GM19099 (cell line): ENCODE measurements at regions not wholly inside any gene's neighbourhood (a gene's known extent, or its start where the extent isn't known, plus 50 kb on each side); places are given as distances from the start of the nearest gene placed in this dataset.

Source experiments
- POLR2A ChIP-seq: IDR thresholded peaks from 3 replicates; pipeline ENCODE4 v1.6.1; 2011; ENCODE audit warnings: low read depth; ENCODE audit not compliant: insufficient read length; ENCODE audit errors: extremely low read depth

DNA sequence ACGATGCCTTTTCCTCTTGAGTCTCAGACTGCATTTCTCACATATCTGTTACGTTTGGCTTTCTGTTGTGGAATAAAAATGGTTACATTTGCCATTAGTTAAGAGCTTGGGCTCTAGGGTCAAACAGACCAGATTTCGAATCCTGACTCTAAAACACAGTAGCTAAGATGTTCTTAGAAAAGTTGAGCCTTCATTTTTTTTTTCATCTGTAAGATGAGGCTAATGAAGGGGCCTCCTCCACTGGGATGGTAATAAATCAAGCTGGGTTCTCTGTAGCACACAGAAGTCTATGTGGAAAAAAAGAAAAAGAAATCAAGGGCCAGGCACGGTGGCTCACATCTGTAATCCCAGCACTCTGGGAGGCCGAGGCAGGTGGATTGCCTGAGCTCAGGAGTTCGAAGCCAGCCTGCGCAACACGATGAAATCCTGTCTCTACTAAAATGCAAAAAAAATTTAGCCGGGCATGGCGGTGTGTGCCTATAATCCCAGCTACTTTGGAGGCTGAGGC, 49.9 kb upstream of the CAPRIN1 start:
- TF ChIP-seq POLR2A: no peak

DNA sequence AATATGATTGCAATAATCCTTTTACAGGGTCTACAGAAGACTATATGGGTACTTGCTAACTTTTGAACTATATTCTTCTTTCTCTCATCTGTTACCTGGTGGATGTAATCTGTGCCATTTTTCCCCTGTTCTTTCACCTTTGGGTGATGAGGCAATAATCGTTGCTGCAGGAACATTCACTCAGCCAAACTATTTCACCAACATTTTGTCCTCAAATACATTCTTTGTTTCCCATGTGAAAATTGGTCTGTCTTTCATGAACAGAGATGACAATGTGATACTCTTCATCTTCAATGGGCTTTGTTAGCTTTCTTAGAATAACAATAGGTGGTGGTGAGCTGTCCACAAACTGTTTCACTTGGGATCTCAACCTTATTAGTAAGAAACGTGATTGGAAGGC, 52.1 kb upstream of the CAPRIN1 start:
- TF ChIP-seq POLR2A: no peak

DNA sequence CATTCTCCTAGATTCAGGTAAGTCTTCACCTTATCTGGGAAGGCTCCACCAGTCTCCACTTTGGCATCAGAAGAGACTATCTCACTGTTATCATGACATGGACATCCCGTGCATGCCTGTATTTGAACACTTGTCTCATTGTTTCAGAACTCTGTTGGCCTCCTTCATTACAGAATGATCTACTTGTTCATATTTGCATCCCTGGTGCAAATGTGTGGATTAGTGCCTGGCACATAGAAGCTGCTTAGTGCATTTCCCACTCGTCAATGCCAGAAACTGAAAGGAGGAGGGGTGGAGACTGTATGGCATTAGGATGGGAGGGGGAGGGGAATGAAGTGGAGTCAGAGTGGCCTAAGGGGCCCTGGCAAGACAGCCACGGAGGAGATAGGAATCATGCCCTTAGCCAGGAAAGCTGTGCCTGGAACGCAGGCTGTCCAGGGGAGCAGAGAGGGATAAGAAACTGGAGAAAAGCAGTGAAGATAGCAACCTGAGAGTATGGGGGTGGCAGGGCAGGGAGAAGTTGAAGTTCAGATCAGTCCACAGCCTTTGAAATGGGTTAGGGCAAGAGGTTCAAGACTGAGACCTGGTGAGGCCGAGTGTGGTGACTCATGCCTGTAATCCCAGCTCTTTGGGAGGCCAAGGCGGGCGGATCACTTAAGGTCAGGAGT, 53.8 kb upstream of the CAPRIN1 start:
- no peak for TF ChIP-seq POLR2A

DNA sequence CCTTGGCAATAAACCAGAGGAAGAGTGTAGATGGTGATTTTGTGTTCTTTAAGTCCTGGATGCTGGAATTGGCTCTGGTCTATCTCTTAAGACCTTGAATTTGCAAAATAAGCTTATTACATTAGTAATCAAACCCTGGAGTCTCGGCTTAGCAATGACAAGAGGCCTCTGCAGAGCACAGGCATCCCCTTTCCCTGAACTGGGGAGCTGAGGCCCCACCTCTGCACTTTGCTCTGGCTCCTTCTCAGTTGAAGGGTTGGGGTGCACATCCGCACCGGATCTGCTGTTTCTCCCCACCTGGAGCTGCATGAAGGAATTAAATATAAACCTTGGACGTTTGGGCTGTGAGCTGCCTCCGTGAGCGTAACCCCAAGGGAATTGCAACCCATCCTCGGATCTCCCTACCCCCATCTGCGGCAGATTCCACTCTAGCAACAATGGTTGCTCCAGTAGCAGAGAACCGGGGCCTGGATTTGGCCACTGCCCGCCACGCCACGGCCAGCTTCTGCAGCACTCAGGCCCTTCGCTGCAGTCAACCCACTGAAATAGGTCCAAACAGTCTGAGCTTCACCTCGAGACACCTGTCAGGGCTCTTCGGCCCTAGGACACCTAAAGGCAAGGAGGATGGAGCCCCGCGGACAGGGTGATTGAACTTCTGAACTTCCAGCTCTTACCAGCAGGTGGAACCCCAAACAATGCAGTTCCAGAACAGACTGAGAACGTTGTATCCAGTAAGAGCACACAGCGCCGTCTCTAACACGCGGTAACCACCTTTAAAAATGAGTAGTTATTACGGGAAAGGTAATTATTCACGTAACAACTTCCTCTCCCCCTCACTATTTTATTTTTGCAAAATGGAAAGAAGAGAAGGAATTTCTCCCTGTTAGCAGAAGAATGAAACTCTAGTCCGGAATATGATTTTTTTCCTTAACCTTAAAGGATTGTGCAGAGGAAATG, 54.8 kb upstream of the CAPRIN1 start:
- no peak for TF ChIP-seq POLR2A

DNA sequence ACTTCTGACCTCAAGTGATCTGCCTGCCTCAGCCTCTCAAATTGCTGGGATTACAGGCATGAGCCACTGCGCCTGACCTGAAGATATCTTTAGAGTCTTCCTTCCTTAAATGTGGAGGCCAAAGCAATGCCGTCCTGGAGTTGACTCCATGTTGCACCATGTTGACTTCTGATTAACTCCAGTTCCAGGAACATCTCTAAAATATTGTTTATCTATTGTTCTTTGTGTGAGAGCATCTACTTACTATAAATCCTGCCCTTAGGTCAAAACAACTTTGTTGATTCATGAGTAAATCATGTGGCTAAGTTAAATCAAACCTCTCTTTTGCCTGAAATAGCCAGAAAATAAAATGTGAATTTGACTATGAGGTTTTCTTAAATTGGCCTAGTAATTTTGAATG, 56.6 kb upstream of the CAPRIN1 start:
- no peak for TF ChIP-seq POLR2A

DNA sequence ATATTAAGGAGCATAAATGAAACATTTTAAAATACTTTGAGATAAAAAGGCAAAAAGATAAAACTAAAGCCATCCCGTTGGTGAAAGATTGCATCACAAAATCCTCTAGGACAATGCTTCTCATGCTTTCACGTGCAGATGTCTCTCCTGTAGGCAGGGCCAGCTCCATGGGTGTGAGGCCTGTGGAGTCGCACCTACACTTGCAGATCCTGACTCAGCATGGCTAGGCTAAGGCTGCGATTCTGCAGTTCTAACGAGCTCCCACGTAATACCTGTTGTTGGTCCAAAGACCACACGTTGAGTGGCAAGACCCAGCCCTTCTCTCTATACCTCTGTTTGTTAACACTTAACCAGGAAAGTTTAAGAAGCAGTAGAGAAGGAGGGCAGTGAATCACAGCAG, 62.1 kb upstream of the CAPRIN1 start:
- TF ChIP-seq POLR2A: no peak

DNA sequence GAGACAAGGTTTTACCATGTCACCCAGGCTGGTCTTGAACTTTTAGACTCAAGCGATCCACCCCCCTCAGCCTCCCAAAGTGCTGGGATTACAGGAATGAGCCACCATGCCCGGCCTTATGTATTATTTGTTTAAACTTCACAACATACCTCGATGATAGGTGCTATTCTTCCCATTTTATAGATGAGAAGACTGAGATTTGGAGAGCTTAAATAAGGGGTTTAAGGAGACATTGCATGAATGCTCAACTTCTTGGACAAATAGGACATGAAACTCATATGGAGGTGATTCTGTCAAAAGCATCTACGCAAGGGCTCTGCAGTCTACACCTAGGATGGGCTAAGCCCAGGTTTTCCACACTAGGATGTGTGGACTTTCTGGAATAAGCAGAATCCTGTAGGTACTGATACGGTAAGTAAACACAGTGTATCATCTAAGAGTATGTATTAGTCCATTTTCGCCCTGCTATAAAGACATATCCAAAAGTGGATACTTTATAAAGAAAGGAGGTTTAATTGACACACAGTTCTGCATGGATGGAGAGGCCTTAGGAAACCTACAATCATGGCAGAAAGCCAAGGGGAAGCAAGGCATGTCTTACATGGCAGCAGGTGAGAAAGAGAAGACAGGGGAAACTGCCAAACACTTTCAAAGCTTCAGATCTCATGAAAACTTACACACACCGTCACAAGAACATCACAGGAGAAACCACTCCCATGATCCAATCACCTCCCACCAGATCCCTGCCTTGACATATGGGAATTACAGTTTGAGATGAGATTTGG, 62.8 kb upstream of the CAPRIN1 start:
- no peak for TF ChIP-seq POLR2A

DNA sequence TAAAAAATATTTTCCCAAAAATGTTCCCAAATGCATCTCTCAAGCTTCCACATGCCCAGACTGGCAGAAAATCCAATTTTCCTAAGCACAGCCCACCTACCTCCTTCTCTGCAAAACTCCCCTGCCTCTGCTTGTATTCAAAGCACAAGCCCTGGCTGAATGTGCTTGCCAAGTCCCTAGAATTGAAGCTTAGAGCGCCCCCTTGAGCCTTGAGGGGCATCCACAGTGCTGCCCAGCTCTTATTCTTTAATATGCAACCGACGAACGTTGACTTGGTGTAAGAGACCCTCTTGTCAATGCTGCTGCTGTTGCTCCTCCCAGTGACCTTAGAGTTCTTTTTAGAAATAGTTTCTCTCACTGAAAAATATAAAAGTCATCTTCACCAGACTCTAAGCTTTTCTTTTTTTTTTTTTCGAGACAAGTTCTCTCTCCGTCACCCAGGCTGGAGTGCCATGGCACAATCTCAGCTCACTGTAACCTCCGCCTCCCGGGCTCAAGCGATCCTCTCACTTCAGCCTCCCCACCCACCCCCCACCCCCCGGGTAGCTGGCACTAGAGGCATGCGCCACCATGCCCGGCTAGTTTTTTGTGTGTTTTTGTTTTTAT, 63.5 kb upstream of the CAPRIN1 start:
- TF ChIP-seq POLR2A: no peak

DNA sequence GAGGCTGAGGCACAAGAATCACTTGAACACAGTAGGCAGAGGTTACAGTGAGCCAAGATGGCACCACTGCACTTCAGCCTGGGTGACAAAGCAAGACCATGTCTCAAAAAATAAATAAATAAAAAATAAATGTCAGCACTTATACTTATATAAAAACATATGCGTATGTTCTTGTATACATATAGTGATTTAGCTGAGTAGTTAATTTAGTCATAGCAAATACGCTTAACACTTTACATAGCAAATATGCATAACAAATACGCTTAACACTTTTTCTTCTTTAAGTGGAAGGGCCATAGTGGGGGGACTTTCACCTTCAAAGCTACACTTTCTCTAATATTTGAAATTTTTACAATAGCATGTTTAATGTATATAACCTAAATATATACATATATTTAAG, 64.0 kb upstream of the CAPRIN1 start:
- no peak for TF ChIP-seq POLR2A

DNA sequence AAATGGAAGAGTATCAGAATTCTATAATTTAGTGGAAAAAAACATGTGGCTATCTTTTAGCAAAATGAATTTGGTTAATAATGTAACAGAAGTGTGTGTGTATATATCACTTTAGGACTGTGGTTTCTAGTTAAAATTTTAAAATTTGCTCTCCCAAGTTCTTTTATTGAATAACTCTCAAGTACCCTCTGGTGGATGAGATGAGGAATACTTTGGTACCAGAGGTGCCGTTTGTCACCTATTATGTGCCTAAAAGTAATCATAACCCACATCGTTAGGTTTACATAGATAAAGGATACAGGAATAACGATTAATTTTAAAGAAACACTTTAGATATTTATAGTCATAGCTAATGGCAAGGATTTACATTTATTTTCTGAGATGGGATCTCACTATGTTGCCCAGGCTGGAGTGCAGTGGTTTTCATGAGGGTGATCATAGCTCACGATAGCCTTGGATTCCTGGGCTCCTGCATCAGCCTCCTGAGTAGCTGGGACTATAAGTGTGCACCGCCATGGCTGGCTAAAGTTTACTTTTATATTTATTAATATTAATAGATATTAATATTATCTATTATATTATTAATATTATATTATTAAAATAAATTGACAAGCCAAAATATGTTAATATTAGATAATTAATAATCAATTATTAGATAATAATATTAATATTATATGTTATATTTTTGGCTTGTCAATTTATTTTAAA, 66.7 kb upstream of the CAPRIN1 start:
- no peak for TF ChIP-seq POLR2A

DNA sequence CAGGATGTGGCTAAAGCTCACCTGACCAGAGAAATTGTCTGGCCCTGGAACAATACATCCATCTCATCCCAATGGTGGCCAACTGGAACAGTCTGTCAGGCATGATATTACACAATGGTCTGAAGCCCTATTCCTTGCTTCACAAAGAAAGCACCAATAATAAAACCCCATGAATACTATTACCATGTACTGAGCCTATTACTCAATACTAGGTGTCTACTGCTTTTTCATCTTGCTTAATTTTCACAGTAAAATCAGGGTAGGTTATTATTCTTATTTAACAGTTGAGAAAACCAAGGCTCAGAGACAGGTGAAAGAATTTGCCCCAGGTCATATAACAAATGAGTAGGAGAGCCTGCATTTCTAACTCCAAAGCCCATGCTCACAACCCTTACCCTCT, 68.9 kb upstream of the CAPRIN1 start:
- TF ChIP-seq POLR2A: no peak

DNA sequence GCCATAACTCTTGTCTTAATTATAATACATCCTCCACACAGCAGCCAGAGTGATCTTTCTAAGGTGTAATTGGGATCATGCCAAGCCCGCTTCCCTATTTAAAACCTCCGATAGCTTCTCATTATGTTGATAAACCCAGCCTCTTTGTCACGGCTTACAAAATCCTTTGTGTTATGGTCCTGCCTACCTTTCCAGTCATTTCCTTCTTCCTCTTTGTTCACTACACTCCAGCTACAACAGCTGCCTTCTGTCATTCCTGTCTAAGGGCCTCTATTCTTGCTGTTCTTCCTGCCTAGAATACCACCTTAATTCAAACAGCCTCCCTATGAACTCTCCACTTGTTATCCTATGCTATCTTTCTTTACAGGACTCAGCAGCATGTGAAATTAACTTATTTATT, 70.6 kb upstream of the CAPRIN1 start:
- TF ChIP-seq POLR2A: no peak

DNA sequence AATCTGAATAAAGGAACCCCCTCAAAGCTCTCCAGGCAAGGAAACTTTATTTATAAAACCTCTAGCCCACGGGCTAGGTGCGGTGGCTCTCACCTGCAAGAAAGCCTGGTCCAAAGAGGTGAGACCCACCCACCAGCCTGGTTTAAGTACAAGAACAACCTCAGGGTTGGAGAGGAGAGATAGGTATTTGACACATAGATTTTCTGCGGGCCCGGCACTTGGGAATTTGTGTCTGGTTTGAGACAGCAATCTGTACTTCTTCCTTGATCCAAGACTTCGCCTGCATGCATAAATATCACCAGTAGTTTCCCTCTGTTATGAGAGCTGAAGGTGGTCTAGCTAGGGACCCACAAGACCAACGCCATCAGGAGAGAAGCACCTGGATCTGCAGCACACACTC, 73.2 kb upstream of the CAPRIN1 start:
- no peak for TF ChIP-seq POLR2A

DNA sequence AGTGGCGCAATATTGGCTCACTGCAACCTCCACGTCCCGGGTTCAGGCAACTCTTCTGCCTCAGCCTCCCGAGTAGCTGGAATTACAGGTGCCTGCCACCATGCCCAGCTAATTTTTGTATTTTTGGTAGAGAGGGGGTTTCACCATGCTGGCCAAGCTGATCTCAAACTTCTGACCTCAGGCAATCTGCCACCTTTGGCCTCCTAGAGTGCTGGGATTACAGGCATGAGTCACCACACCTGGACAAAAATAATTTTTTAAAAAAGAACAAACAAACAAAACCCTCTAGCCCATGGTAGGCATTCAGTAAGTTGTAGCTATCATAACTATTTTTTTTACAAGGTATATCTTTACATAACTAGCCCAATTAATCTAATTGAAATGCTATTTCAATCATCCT, 73.9 kb upstream of the CAPRIN1 start:
- no peak for TF ChIP-seq POLR2A
